IMR-90 (cell line): ENCODE measurements at regions not wholly inside any gene's neighbourhood (a gene's known extent, or its start where the extent isn't known, plus 50 kb on each side); places are given as distances from the start of the nearest gene placed in this dataset.

ENCODE experiments used
- ATAC-seq: fragments of 200-7000 bp; cut with Tn5 transposase; 2 replicates; pipeline ENCODE4 v1.9.1; 2020; ENCODE audit warnings: low read depth, mild to moderate bottlenecking, moderate library complexity
- BruUV-seq: library from RNA; stranded (reverse); fragments of 400-500 nt; replicated peaks from 2 replicates; lab custom pipeline; 2021; lab: Mats Ljungman, UMichigan
- CTCF ChIA-PET: fragments of 300-600 bp; formaldehyde crosslinking; extraction: SDS; loops from one replicate; lab custom pipeline; 2021; ENCODE audit warnings: antibody characterized with exemption; lab: Yijun Ruan, JAX
- POLR2A ChIA-PET: fragments of 300-600 bp; sonication (Branson Sonifier 250); formaldehyde crosslinking; loops from one replicate; lab custom pipeline; 2022; ENCODE audit warnings: antibody characterized with exemption; ENCODE audit not compliant: unreplicated experiment; lab: Charles Lee
- DNase-seq: peaks from one replicate; pipeline ENCODE4 v3.0.0; 2013
- H2AFZ ChIP-seq: replicated peaks from 2 replicates; pipeline ENCODE3; 2013; ENCODE audit warnings: low read length, mild to moderate bottlenecking; ENCODE audit not compliant: poor library complexity
- H2AK5ac ChIP-seq: 2 replicates; pipeline ENCODE4 v1.6.1; 2013; ENCODE audit warnings: low read depth, low read length, inconsistent platforms
- H2AK9ac ChIP-seq: replicated peaks from 2 replicates; pipeline ENCODE3; 2013; ENCODE audit warnings: mild to moderate bottlenecking, low read depth, low read length, moderate library complexity; ENCODE audit not compliant: poor library complexity
- H2BK120ac ChIP-seq: 2 replicates; pipeline ENCODE4 v1.6.1; 2013; ENCODE audit warnings: low read depth, low read length, inconsistent platforms
- H2BK15ac ChIP-seq: 3 replicates; pipeline ENCODE4 v1.6.1; 2013; ENCODE audit warnings: low read depth, low read length, inconsistent platforms
- H2BK20ac ChIP-seq: 2 replicates; pipeline ENCODE4 v1.6.1; 2013; ENCODE audit warnings: low read depth, mild to moderate bottlenecking, inconsistent platforms, low read length, moderate library complexity
- H2BK5ac ChIP-seq: 2 replicates; pipeline ENCODE4 v1.6.1; 2013; ENCODE audit warnings: mild to moderate bottlenecking, low read depth, low read length, inconsistent platforms; ENCODE audit not compliant: poor library complexity, severe bottlenecking
- H3K14ac ChIP-seq: replicated peaks from 2 replicates; pipeline ENCODE4 v1.6.1; 2013; ENCODE audit warnings: low read depth, low read length, inconsistent platforms
- H3K18ac ChIP-seq: 2 replicates; pipeline ENCODE4 v1.6.1; 2013; ENCODE audit warnings: low read depth, low read length, control low read depth
- H3K23ac ChIP-seq: 2 replicates; pipeline ENCODE4 v1.6.1; 2013; ENCODE audit warnings: low read depth, low read length, inconsistent platforms
- H3K27ac ChIP-seq: 2 replicates; pipeline ENCODE4 v1.5.1; 2013; ENCODE audit warnings: mild to moderate bottlenecking, control low read depth, low read length; ENCODE audit not compliant: insufficient read depth
- H3K27me3 ChIP-seq: 2 replicates; pipeline ENCODE4 v1.6.1; 2013; ENCODE audit warnings: low read length; ENCODE audit not compliant: control insufficient read depth, insufficient read depth
- H3K36me3 ChIP-seq: 2 replicates; pipeline ENCODE4 v1.6.1; 2013; ENCODE audit warnings: low read length, mixed read lengths; ENCODE audit not compliant: control insufficient read depth, insufficient read depth
- H3K4ac ChIP-seq: 2 replicates; pipeline ENCODE4 v1.6.1; 2013; ENCODE audit warnings: low read depth, low read length, inconsistent platforms
- H3K4me1 ChIP-seq: 2 replicates; pipeline ENCODE4 v1.6.1; 2013; ENCODE audit warnings: low read length, mixed read lengths; ENCODE audit not compliant: control insufficient read depth, insufficient read depth
- H3K4me2 ChIP-seq: 2 replicates; pipeline ENCODE4 v1.6.1; 2013; ENCODE audit warnings: low read depth, mild to moderate bottlenecking, control low read depth, low read length, moderate library complexity
- H3K4me3 ChIP-seq: 2 replicates; pipeline ENCODE4 v1.5.1; 2013; ENCODE audit warnings: low read depth, mild to moderate bottlenecking, control low read depth, low read length, moderate library complexity; ENCODE audit not compliant: insufficient read depth
- H3K56ac ChIP-seq: 2 replicates; pipeline ENCODE4 v1.6.1; 2013; ENCODE audit warnings: low read length, inconsistent platforms; ENCODE audit not compliant: insufficient read depth; ENCODE audit errors: extremely low read depth
- H3K79me1 ChIP-seq, 2 experiments: 2 replicates each; pipeline ENCODE4 v1.6.1; 2013; ENCODE audit warnings: low read length in 2 of 2, inconsistent platforms in 1 of 2, low read depth in 1 of 2
- H3K9ac ChIP-seq: 2 replicates; pipeline ENCODE4 v1.6.1; 2013; ENCODE audit warnings: low read depth, low read length, control low read depth
- H3K9me1 ChIP-seq: 2 replicates; pipeline ENCODE4 v1.6.1; 2013; ENCODE audit warnings: low read length, inconsistent platforms; ENCODE audit not compliant: insufficient read depth
- H3K9me3 ChIP-seq: 2 replicates; pipeline ENCODE4 v1.6.1; 2013; ENCODE audit warnings: low read length; ENCODE audit not compliant: control insufficient read depth, insufficient read depth
- H4K20me1 ChIP-seq: 2 replicates; pipeline ENCODE4 v1.6.1; 2013; ENCODE audit warnings: low read length, inconsistent platforms; ENCODE audit not compliant: insufficient read depth
- H4K5ac ChIP-seq: 2 replicates; pipeline ENCODE4 v1.6.1; 2013; ENCODE audit warnings: mild to moderate bottlenecking, low read depth, low read length, control low read depth
- H4K8ac ChIP-seq, 2 experiments: 2 replicates each; pipeline ENCODE4 v1.6.1; 2013; ENCODE audit warnings: low read depth in 2 of 2, low read length in 2 of 2, control low read depth in 1 of 2, inconsistent platforms in 1 of 2
- H4K91ac ChIP-seq: 2 replicates; pipeline ENCODE4 v1.6.1; 2013; ENCODE audit warnings: low read depth, low read length, inconsistent platforms; ENCODE audit not compliant: insufficient read depth
- BHLHE40 ChIP-seq: fragments of 150-350 bp; IDR thresholded peaks from 2 replicates; pipeline ENCODE4 v1.6.1; 2016; ENCODE audit warnings: mild to moderate bottlenecking, low read depth, low read length
- CEBPB ChIP-seq: IDR thresholded peaks from 2 replicates; pipeline ENCODE4 v1.6.1; 2012; ENCODE audit warnings: low read depth, low read length, improper control_type of control experiment
- CHD1 ChIP-seq: IDR thresholded peaks from 2 replicates; pipeline ENCODE4 v1.6.1; 2012; ENCODE audit warnings: low read depth, low read length, improper control_type of control experiment
- CTCF ChIP-seq: conservative IDR thresholded peaks from 2 replicates; pipeline ENCODE4 v1.5.1; 2012; ENCODE audit warnings: mild to moderate bottlenecking, low read depth, low read length, improper control_type of control experiment
- MAZ ChIP-seq: IDR thresholded peaks from 2 replicates; pipeline ENCODE4 v1.6.1; 2012; ENCODE audit warnings: low read depth, mild to moderate bottlenecking, low read length, improper control_type of control experiment, moderate library complexity, borderline replicate concordance
- MXI1 ChIP-seq: IDR thresholded peaks from 2 replicates; pipeline ENCODE4 v1.6.1; 2012; ENCODE audit warnings: low read depth, mild to moderate bottlenecking, low read length, moderate library complexity, borderline replicate concordance
- NFE2L2 ChIP-seq: fragments of 150-350 bp; IDR thresholded peaks from 2 replicates; pipeline ENCODE4 v1.6.1; 2016; ENCODE audit warnings: low read depth, mild to moderate bottlenecking, low read length
- POLR2A ChIP-seq: IDR thresholded peaks from 2 replicates; pipeline ENCODE4 v1.6.1; 2012; ENCODE audit warnings: mild to moderate bottlenecking, low read depth, low read length
- RAD21 ChIP-seq: IDR thresholded peaks from 2 replicates; pipeline ENCODE4 v1.6.1; 2012; ENCODE audit warnings: low read length, improper control_type of control experiment
- RCOR1 ChIP-seq: IDR thresholded peaks from 2 replicates; pipeline ENCODE4 v1.6.1; 2012; ENCODE audit warnings: mild to moderate bottlenecking, low read length, improper control_type of control experiment; ENCODE audit not compliant: insufficient replicate concordance
- SMC3 ChIP-seq: fragments of 150-350 bp; IDR thresholded peaks from 2 replicates; pipeline ENCODE4 v1.6.1; 2016; ENCODE audit warnings: low read depth, mild to moderate bottlenecking, antibody characterized with exemption, low read length, moderate library complexity
- USF2 ChIP-seq: fragments of 150-350 bp; IDR thresholded peaks from 2 replicates; pipeline ENCODE4 v1.6.1; 2017; ENCODE audit warnings: mild to moderate bottlenecking, antibody characterized with exemption, low read length, low read depth
- WGBS, 2 experiments: methylation state at CpG; one replicate each; pipeline versions ENCODE4 v1.1.5 to v1.1.7; 2013; ENCODE audit warnings: missing lambda C conversion rate in 2 of 2; ENCODE audit not compliant: insufficient read length in 1 of 2; ENCODE audit errors: extremely low coverage in 2 of 2; 5-methylcytosine and 5-hydroxymethylcytosine counted together
- dilution Hi-C: fragments of 300-500 bp; cut with HindIII; formaldehyde crosslinking; loops from one replicate; pipeline ENCODE4 v1.14.3; 2018; ENCODE audit warnings: low sequenced_read_pairs; ENCODE audit not compliant: unreplicated experiment
- in situ Hi-C: fragments of 300-500 bp; cut with MboI; formaldehyde crosslinking; loops from 3 replicates; pipeline ENCODE4 v1.14.3; 2019; ENCODE audit warnings: low sequenced_read_pairs, inconsistent platforms, mixed read lengths
- intact Hi-C: fragments of 100-400 bp; cut with micrococcal nuclease; formaldehyde crosslinking; loops from 2 replicates; pipeline ENCODE4 v1.10.0; 2022

GRCh38 chr9:7363777-7364477, 435.7 kb downstream of the DMAC1 start:
- Histone ChIP-seq H3K79me1 (no peaks in the 10 kb centered on the region), H3K4ac (peak overlapping the region; percentile 15; the same call in 1 of the 2 replicates), H4K8ac (peak overlapping the region; percentile 3 to 62; a peak in 2 of 4 replicates), H3K4me1 (peaks cover 13% of the 10 kb centered on the region), H2BK15ac (peak overlapping the region; percentile 80; the same call in 1 of the 3 replicates), H3K18ac (peak overlapping the region; percentile 39; the same call in 1 of the 2 replicates), H4K91ac (peak overlapping the region; percentile 68; the same call in 1 of the 2 replicates), H3K9me3 (no peaks in the 10 kb centered on the region), H3K27ac (peak overlapping the region; percentile 58; the same call in 1 of the 2 replicates), H4K5ac (peak overlapping the region; percentile 26; the same call in 1 of the 2 replicates), H3K4me2 (no peak overlapping the region), H3K56ac (no peak overlapping the region), H4K20me1 (no peaks in the 10 kb centered on the region), H2BK120ac (peak overlapping the region; percentile 80), H2AK5ac (0 out of 2 replicates have a peak overlapping the region, but pooled peaks have one; percentile 58), H3K4me3 (no peak overlapping the region), H2AK9ac (no peak overlapping the region), H3K14ac (peak overlapping the region; percentile 29), H2BK5ac (no peak overlapping the region), H3K23ac (no peak overlapping the region), H3K27me3 (no peaks in the 10 kb centered on the region), H2BK20ac (no peak overlapping the region), H3K9ac (peak overlapping the region; percentile 36; the same call in 1 of the 2 replicates), H3K36me3 (no peaks in the 10 kb centered on the region), H3K9me1 (peaks cover 3% of the 10 kb centered on the region; the same call in 1 of the 2 replicates), H2AFZ (peak overlapping the region; percentile 18)
- DNase-seq (no peak), ATAC-seq (no peak)
- ChIA-PET CTCF (no interaction called here), POLR2A (no interaction called here)
- intact Hi-C loops (no loop called here), in situ Hi-C loops (no loop called here), dilution Hi-C loops (no loop called here)
- no TSS peak for BruUV-seq
- TF ChIP-seq MAZ (no peak), CEBPB (no peak), USF2 (no peak), BHLHE40 (no peak), MXI1 (no peak), CTCF (no peak), SMC3 (no peak), RCOR1 (no peak), CHD1 (no peak), NFE2L2 (no peak), POLR2A (no peak), RAD21 (no peak)
- WGBS, 2 experiments, result no CpG with 5 or more reads among the region's 4 CpGs
